CD4-positive, alpha-beta T cell (primary cell): ENCODE measurements at regions not wholly inside any gene's neighbourhood (a gene's known extent, or its start where the extent isn't known, plus 50 kb on each side); places are given as distances from the start of the nearest gene placed in this dataset.

ENCODE experiments used
- ATAC-seq: fragments of 200-7000 bp; cut with Tn5 transposase; one replicate; pipeline ENCODE4 v1.10.0; 2022; ENCODE audit warnings: mild to moderate bottlenecking; ENCODE audit not compliant: poor library complexity
- CTCF ChIA-PET: fragments of 350-600 bp; sonication (Branson Sonifier 250); formaldehyde crosslinking; loops from one replicate; lab custom pipeline; 2021; ENCODE audit warnings: antibody characterized with exemption, inconsistent platforms; lab: Charles Lee
- POLR2A ChIA-PET: fragments of 350-600 bp; sonication (Branson Sonifier 250); formaldehyde crosslinking; loops from one replicate; lab custom pipeline; 2021; ENCODE audit warnings: antibody characterized with exemption, inconsistent platforms; lab: Charles Lee
- DNase-seq, 14 experiments: peaks; one replicate each; pipeline ENCODE4 v3.0.0-alpha.2; 2013 to 2020; ENCODE audit warnings: mixed read lengths in 2 of 14
- H3K27ac ChIP-seq, 2 donors: one replicate each; pipeline versions ENCODE4 v1.5.1 to v1.7.0; 2013; ENCODE audit warnings: low read length in 2 of 2, low read depth in 1 of 2, mild to moderate bottlenecking in 1 of 2
- H3K27me3 ChIP-seq, 2 experiments: 1 replicate in 1 of 2; 2 replicates in 1 of 2; pipeline versions ENCODE4 v1.6.1 to v1.7.0; 2013; ENCODE audit warnings: low read length in 2 of 2, control low read depth in 1 of 2, mild to moderate bottlenecking in 1 of 2, moderate library complexity in 1 of 2; ENCODE audit not compliant: insufficient read depth in 2 of 2, control insufficient read depth in 1 of 2
- H3K36me3 ChIP-seq: one replicate; pipeline ENCODE4 v1.6.1; 2013; ENCODE audit warnings: low read length, control low read depth; ENCODE audit not compliant: insufficient read depth
- H3K4me1 ChIP-seq: one replicate; pipeline ENCODE4 v1.6.1; 2013; ENCODE audit warnings: low read length, control low read depth; ENCODE audit not compliant: insufficient read depth
- H3K4me3 ChIP-seq: one replicate; pipeline ENCODE4 v1.5.1; 2013; ENCODE audit warnings: mild to moderate bottlenecking, low read length, moderate library complexity
- H3K9me3 ChIP-seq, 2 experiments: 1 replicate in 1 of 2; 2 replicates in 1 of 2; pipeline versions ENCODE4 v1.6.1 to v1.7.0; 2013; ENCODE audit warnings: low read length in 2 of 2, mild to moderate bottlenecking in 2 of 2, control low read depth in 1 of 2, moderate library complexity in 1 of 2; ENCODE audit not compliant: control insufficient read depth in 1 of 2, insufficient read depth in 1 of 2
- H3K27ac Mint-ChIP-seq: one replicate; pipeline ENCODE4 v1.8.0; 2020; ENCODE audit warnings: mixed read lengths
- H3K27me3 Mint-ChIP-seq: one replicate; pipeline ENCODE4 v1.8.0; 2021; ENCODE audit warnings: mixed read lengths
- H3K36me3 Mint-ChIP-seq: one replicate; pipeline ENCODE4 v1.8.0; 2021; ENCODE audit warnings: low read depth, mixed read lengths
- H3K4me1 Mint-ChIP-seq: one replicate; pipeline ENCODE4 v1.8.0; 2021; ENCODE audit warnings: low read depth, mixed read lengths
- H3K4me3 Mint-ChIP-seq: one replicate; pipeline ENCODE4 v1.8.0; 2020; ENCODE audit warnings: mild to moderate bottlenecking, mixed read lengths
- H3K9me3 Mint-ChIP-seq: one replicate; pipeline ENCODE4 v1.8.0; 2020; ENCODE audit warnings: mixed read lengths
- CTCF ChIP-seq: fragments of 200-600 bp; IDR thresholded peaks from one replicate; pipeline ENCODE4 v1.8.0; 2022; ENCODE audit warnings: antibody characterized with exemption, mild to moderate bottlenecking
- intact Hi-C, 2 experiments: fragments of 100-400 bp; cut with DNase I in 1 of 2; cut with micrococcal nuclease in 1 of 2; formaldehyde crosslinking; loops; one replicate each; pipeline versions ENCODE4 v1.15.1 to v1.9.0; 2023 to 2025; cut with DNase I, micrococcal nuclease

- Mint-ChIP-seq H3K9me3 (no peaks in the 10 kb centered on the region), H3K27ac (no peak overlapping the region), H3K4me1 (no peaks in the 10 kb centered on the region), H3K36me3 (no peaks in the 10 kb centered on the region), H3K4me3 (no peak overlapping the region), H3K27me3 (peaks cover 5% of the 10 kb centered on the region)
- no peaks in the 10 kb centered on the region for H3K9me3 ChIP-seq
- H3K4me1 ChIP-seq: no peaks in the 10 kb centered on the region
- no peak for DNase-seq
- CTCF ChIA-PET: no interaction called here
- ATAC-seq: no peak
- no peak overlapping the region for H3K27ac ChIP-seq
- intact Hi-C loops: no loop called here
- POLR2A ChIA-PET: no interaction called here
- H3K4me3 ChIP-seq: no peak overlapping the region
- H3K27me3 ChIP-seq: no peaks in the 10 kb centered on the region
- TF ChIP-seq CTCF: no peak
- H3K36me3 ChIP-seq: no peaks in the 10 kb centered on the region
Measured at GRCh38 chr1:214974002-214974401, 108.5 kb upstream of the KCNK2 start.

- no peaks in the 10 kb centered on the region for H3K36me3 ChIP-seq
- no peak overlapping the region for H3K27ac ChIP-seq
- H3K9me3 ChIP-seq: no peaks in the 10 kb centered on the region
- no peak for DNase-seq
- Mint-ChIP-seq H3K27ac (no peak overlapping the region), H3K9me3 (no peaks in the 10 kb centered on the region), H3K4me1 (no peaks in the 10 kb centered on the region), H3K27me3 (peaks cover 5% of the 10 kb centered on the region), H3K4me3 (no peak overlapping the region), H3K36me3 (no peaks in the 10 kb centered on the region)
- no peaks in the 10 kb centered on the region for H3K27me3 ChIP-seq
- ChIA-PET POLR2A (no interaction called here), CTCF (no interaction called here)
- no peak for TF ChIP-seq CTCF
- H3K4me3 ChIP-seq: no peak overlapping the region
- intact Hi-C loops: no loop called here
- no peaks in the 10 kb centered on the region for H3K4me1 ChIP-seq
- ATAC-seq: no peak
Measured at GRCh38 chr1:214976665-214977064, 105.9 kb upstream of the KCNK2 start.

- H3K27me3 Mint-ChIP-seq: peaks cover 5% of the 10 kb centered on the region
- H3K9me3 Mint-ChIP-seq: no peaks in the 10 kb centered on the region
- no peak overlapping the region for H3K27ac ChIP-seq
- H3K9me3 ChIP-seq: no peaks in the 10 kb centered on the region
- ATAC-seq: no peak
- no peaks in the 10 kb centered on the region for H3K4me1 Mint-ChIP-seq
- no peak for DNase-seq
- H3K4me1 ChIP-seq: no peaks in the 10 kb centered on the region
- CTCF ChIA-PET: no interaction called here
- H3K4me3 Mint-ChIP-seq: no peak overlapping the region
- H3K27ac Mint-ChIP-seq: no peak overlapping the region
- no peak overlapping the region for H3K4me3 ChIP-seq
- no peaks in the 10 kb centered on the region for H3K36me3 ChIP-seq
- H3K27me3 ChIP-seq: no peaks in the 10 kb centered on the region
- intact Hi-C loops: no loop called here
- TF ChIP-seq CTCF: no peak
- H3K36me3 Mint-ChIP-seq: no peaks in the 10 kb centered on the region
- POLR2A ChIA-PET: no interaction called here
Measured at GRCh38 chr1:214977110-214977509, 105.4 kb upstream of the KCNK2 start.
